Transverse colon (tissue), 4 donors: ENCODE measurements at regions not wholly inside any gene's neighbourhood (a gene's known extent, or its start where the extent isn't known, plus 50 kb on each side); places are given as distances from the start of the nearest gene placed in this dataset.

ENCODE experiments used
- POLR2AphosphoS5 ChIP-seq, 3 donors: sonication (generic); formaldehyde crosslinking; IDR thresholded peaks; one replicate each; pipeline ENCODE4 v1.6.1; 2016; ENCODE audit warnings: antibody characterized with exemption in 3 of 3
- TF ChIP-seq, protein P1 (sequence below), 5 experiments: fragments of 200-600 bp in 3 of 5; fragments of 450-650 bp in 2 of 5; sonication (generic) in 3 of 5; IDR thresholded peaks; 1 replicate in 2 of 5; 2 replicates in 3 of 5; pipeline ENCODE4 v1.5.1; 2016 to 2017; ENCODE audit warnings: antibody characterized with exemption in 5 of 5, inconsistent platforms in 3 of 5, mild to moderate bottlenecking in 2 of 5, moderate library complexity in 1 of 5

DNA sequence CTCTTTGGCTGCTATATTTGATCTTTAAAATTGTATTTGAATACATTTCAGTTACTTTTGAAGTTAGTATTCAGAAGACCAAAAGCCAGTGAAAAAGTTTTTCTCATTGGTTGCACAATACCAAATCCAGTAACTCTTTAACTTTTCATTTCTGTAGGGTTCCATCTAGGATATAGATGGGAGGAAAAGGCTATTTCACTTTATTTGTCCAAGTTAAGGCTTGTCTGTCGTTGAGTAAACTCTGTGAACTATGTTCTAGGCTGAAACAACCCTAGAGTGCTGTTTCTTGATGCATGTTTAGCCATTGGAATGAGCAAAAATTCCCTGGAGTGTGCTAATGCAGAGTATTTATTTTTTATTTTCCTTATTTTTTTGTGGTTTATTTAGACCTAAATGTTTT lies 834.7 kb upstream of the KCND2 start:
- TF ChIP-seq, protein P1, sequence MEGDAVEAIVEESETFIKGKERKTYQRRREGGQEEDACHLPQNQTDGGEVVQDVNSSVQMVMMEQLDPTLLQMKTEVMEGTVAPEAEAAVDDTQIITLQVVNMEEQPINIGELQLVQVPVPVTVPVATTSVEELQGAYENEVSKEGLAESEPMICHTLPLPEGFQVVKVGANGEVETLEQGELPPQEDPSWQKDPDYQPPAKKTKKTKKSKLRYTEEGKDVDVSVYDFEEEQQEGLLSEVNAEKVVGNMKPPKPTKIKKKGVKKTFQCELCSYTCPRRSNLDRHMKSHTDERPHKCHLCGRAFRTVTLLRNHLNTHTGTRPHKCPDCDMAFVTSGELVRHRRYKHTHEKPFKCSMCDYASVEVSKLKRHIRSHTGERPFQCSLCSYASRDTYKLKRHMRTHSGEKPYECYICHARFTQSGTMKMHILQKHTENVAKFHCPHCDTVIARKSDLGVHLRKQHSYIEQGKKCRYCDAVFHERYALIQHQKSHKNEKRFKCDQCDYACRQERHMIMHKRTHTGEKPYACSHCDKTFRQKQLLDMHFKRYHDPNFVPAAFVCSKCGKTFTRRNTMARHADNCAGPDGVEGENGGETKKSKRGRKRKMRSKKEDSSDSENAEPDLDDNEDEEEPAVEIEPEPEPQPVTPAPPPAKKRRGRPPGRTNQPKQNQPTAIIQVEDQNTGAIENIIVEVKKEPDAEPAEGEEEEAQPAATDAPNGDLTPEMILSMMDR (IDR thresholded peaks at IDR 0.05) = no peak
- no peak for TF ChIP-seq POLR2AphosphoS5 (IDR thresholded peaks at IDR 0.05)
